Keratinocyte (primary cell): ENCODE measurements at regions not wholly inside any gene's neighbourhood (a gene's known extent, or its start where the extent isn't known, plus 50 kb on each side); places are given as distances from the start of the nearest gene placed in this dataset.

Experiments
- DNase-seq: peaks from one replicate; pipeline ENCODE4 v3.0.0-alpha.2; 2011; ENCODE audit warnings: low read depth, missing footprints, low spot score
- FAIRE-seq: peaks from 2 replicates; lab custom pipeline; 2011; peaks lifted over from hg19 to GRCh38; lab: Jason Lieb, UNC
- H2AFZ ChIP-seq: 2 replicates; pipeline ENCODE4 v1.6.0; 2012; ENCODE audit warnings: low read length, control low read depth, inconsistent platforms; ENCODE audit not compliant: control insufficient read depth
- H3K27ac ChIP-seq: 2 replicates; pipeline ENCODE4 v1.5.1; 2011; ENCODE audit warnings: low read length; ENCODE audit not compliant: control insufficient read depth, insufficient read depth
- H3K27me3 ChIP-seq: 3 replicates; pipeline ENCODE4 v1.6.0; 2011; ENCODE audit warnings: low read length; ENCODE audit not compliant: control insufficient read depth, insufficient read depth; ENCODE audit errors: extremely low read depth
- H3K36me3 ChIP-seq, 2 experiments: 2 replicates in 1 of 2; 3 replicates in 1 of 2; pipeline ENCODE4 v1.5.1; 2011; ENCODE audit warnings: low read length in 2 of 2, mild to moderate bottlenecking in 1 of 2; ENCODE audit not compliant: control insufficient read depth in 2 of 2, insufficient read depth in 2 of 2; ENCODE audit errors: extremely low read depth in 1 of 2
- H3K4me1 ChIP-seq: 3 replicates; pipeline ENCODE4 v1.5.1; 2011; ENCODE audit warnings: low read length; ENCODE audit not compliant: control insufficient read depth, insufficient read depth; ENCODE audit errors: extremely low read depth
- H3K4me2 ChIP-seq: 3 replicates; pipeline ENCODE4 v1.6.0; 2011; ENCODE audit warnings: low read depth, low read length; ENCODE audit not compliant: control insufficient read depth, insufficient read depth; ENCODE audit errors: extremely low read depth
- H3K4me3 ChIP-seq, 3 experiments: fragments of 200-600 bp in 1 of 3; sonication (generic) in 1 of 3; 2 replicates in 2 of 3; 3 replicates in 1 of 3; pipeline ENCODE4 v1.5.1; 2011 to 2016; ENCODE audit warnings: low read length in 3 of 3, mild to moderate bottlenecking in 3 of 3, control low read depth in 2 of 3, inconsistent platforms in 1 of 3, low read depth in 1 of 3, mixed read lengths in 1 of 3, mixed run types in 1 of 3, moderate library complexity in 1 of 3; ENCODE audit not compliant: control insufficient read depth in 2 of 3, insufficient read depth in 2 of 3; ENCODE audit errors: extremely low read depth in 1 of 3
- H3K79me2 ChIP-seq: 2 replicates; pipeline ENCODE4 v1.6.0; 2012; ENCODE audit warnings: low read length; ENCODE audit not compliant: control insufficient read depth, insufficient read depth
- H3K9ac ChIP-seq: 3 replicates; pipeline ENCODE4 v1.6.0; 2011; ENCODE audit warnings: low read length; ENCODE audit not compliant: control insufficient read depth, insufficient read depth; ENCODE audit errors: extremely low read depth
- H3K9me1 ChIP-seq: 3 replicates; pipeline ENCODE4 v1.6.0; 2011; ENCODE audit warnings: low read length; ENCODE audit not compliant: control insufficient read depth, insufficient read depth; ENCODE audit errors: extremely low read depth
- H3K9me3 ChIP-seq: 2 replicates; pipeline ENCODE4 v1.5.1; 2012; ENCODE audit warnings: low read depth, low read length; ENCODE audit not compliant: control insufficient read depth
- H4K20me1 ChIP-seq: 3 replicates; pipeline ENCODE4 v1.6.0; 2011; ENCODE audit warnings: low read length; ENCODE audit not compliant: control insufficient read depth, insufficient read depth; ENCODE audit errors: extremely low read depth
- CTCF ChIP-seq, 3 experiments: IDR thresholded peaks in 1 of 3; conservative IDR thresholded peaks in 1 of 3; optimal IDR thresholded peaks in 1 of 3; 2 replicates in 2 of 3; 3 replicates in 1 of 3; pipeline versions ENCODE3 to v1.5.1; 2011; ENCODE audit warnings: low read length in 3 of 3, mild to moderate bottlenecking in 3 of 3, moderate library complexity in 2 of 3, control low read depth in 1 of 3, inconsistent platforms in 1 of 3; ENCODE audit not compliant: insufficient read depth in 2 of 3; ENCODE audit errors: extremely low read depth in 1 of 3
- EZH2 ChIP-seq: IDR thresholded peaks from one replicate; pipeline ENCODE4 v1.6.1; 2012; ENCODE audit warnings: inconsistent platforms, mild to moderate bottlenecking, low read length, moderate library complexity
- dilution Hi-C: fragments of 300-500 bp; cut with MboI; formaldehyde crosslinking; loops from one replicate; pipeline ENCODE4 v1.7.0; 2020; ENCODE audit warnings: low sequenced_read_pairs; ENCODE audit not compliant: extremely low pct_ligation_motif_present

DNA sequence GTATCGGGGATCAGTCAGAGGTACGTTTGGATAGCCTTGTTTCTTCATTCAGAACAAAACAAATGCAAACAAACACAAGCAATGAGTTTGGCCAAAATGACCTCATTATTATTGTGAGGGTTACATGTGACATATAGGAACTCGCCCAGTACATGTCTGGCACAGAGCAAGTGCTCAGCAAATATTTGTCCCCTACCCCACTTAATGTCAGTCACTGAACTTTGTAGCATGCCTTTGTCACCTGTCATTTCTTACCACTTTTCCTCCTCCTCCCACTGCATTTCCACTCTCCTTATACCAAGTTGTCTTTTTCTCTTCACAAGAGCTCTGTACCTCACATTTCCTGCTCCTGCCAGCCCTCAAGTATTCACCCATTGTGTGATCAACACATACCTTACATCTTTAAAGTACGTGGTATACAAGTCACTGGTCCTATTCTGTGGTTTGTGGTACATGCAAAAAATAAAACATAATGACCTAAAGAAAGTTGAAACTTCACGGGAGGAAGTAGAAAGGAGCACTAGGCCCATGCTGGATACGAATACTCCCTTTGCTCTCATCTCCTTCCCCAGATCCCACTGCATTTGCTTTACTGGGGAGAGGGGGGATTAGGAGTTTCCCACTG, 236.0 kb downstream of the INHBA start:
- no peak overlapping the region for H3K9ac ChIP-seq
- no peaks in the 10 kb centered on the region for H3K9me1 ChIP-seq
- H3K4me3 ChIP-seq, result no peak overlapping the region
- TF ChIP-seq CTCF (optimal IDR thresholded peaks at IDR 0.05 in 1 of 3, IDR thresholded peaks at IDR 0.05 in 1 of 3, conservative IDR thresholded peaks at IDR 0.05 in 1 of 3; ENCODE audit: extremely low read depth in 1 of 3, insufficient read depth in 2 of 3, low read length in 3 of 3) (no peak), EZH2 (no peak)
- no peaks in the 10 kb centered on the region for H3K27me3 ChIP-seq
- FAIRE-seq, result no peak
- no peak for DNase-seq
- H4K20me1 ChIP-seq, result no peaks in the 10 kb centered on the region
- H3K4me2 ChIP-seq, result no peak overlapping the region
- H3K79me2 ChIP-seq, result no peaks in the 10 kb centered on the region
- no peaks in the 10 kb centered on the region for H3K36me3 ChIP-seq
- dilution Hi-C loops, result no loop called here
- no peaks in the 10 kb centered on the region for H3K9me3 ChIP-seq
- no peaks in the 10 kb centered on the region for H3K4me1 ChIP-seq
- no peak overlapping the region for H2AFZ ChIP-seq
- no peak overlapping the region for H3K27ac ChIP-seq

DNA sequence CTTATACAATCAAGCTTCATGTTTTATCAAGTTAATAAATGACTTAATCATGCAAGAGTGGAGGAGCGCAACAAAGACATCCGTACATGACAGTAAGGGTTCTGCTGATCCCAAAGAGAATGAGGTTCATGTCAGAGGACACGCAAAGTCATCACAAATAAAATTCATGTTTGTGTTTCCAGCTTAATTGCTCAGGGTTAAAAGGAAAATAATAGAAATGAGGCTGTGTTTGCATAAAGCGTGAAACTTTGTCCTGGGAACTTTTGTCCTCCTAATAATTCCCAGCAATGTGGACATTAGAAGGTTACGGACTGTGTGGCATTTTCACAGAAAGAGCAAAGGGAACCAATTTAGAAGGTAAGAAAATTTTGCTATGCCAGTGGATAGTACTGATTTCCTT, 237.3 kb downstream of the INHBA start:
- Histone ChIP-seq H3K4me1 (no peaks in the 10 kb centered on the region), H3K9me3 (no peaks in the 10 kb centered on the region), H3K36me3 (no peaks in the 10 kb centered on the region), H4K20me1 (no peaks in the 10 kb centered on the region), H3K4me3 (no peak overlapping the region), H3K9ac (no peak overlapping the region), H3K79me2 (no peaks in the 10 kb centered on the region), H3K4me2 (no peak overlapping the region), H2AFZ (no peak overlapping the region), H3K27me3 (no peaks in the 10 kb centered on the region), H3K9me1 (no peaks in the 10 kb centered on the region), H3K27ac (no peak overlapping the region)
- TF ChIP-seq CTCF (optimal IDR thresholded peaks at IDR 0.05 in 1 of 3, IDR thresholded peaks at IDR 0.05 in 1 of 3, conservative IDR thresholded peaks at IDR 0.05 in 1 of 3; ENCODE audit: extremely low read depth in 1 of 3, insufficient read depth in 2 of 3, low read length in 3 of 3) (no peak), EZH2 (no peak)
- dilution Hi-C loops, result no loop called here
- FAIRE-seq (no peak), DNase-seq (no peak)
